Transverse colon (tissue), 3 donors: ENCODE measurements at regions not wholly inside any gene's neighbourhood (a gene's known extent, or its start where the extent isn't known, plus 50 kb on each side); places are given as distances from the start of the nearest gene placed in this dataset.

Experiments used
- EP300 ChIP-seq: sonication (generic); formaldehyde crosslinking; IDR thresholded peaks from one replicate; pipeline ENCODE4 v1.6.1; 2017; ENCODE audit warnings: antibody characterized with exemption, low read depth
- POLR2A ChIP-seq: fragments of 450-650 bp; IDR thresholded peaks from one replicate; pipeline ENCODE4 v1.6.1; 2016; ENCODE audit warnings: antibody characterized with exemption, mild to moderate bottlenecking, moderate library complexity
- TF ChIP-seq, protein P1 (sequence below), 5 experiments: fragments of 200-600 bp in 3 of 5; fragments of 450-650 bp in 2 of 5; sonication (generic) in 3 of 5; IDR thresholded peaks; 1 replicate in 2 of 5; 2 replicates in 3 of 5; pipeline ENCODE4 v1.5.1; 2016 to 2017; ENCODE audit warnings: antibody characterized with exemption in 5 of 5, inconsistent platforms in 3 of 5, mild to moderate bottlenecking in 2 of 5, moderate library complexity in 1 of 5

DNA sequence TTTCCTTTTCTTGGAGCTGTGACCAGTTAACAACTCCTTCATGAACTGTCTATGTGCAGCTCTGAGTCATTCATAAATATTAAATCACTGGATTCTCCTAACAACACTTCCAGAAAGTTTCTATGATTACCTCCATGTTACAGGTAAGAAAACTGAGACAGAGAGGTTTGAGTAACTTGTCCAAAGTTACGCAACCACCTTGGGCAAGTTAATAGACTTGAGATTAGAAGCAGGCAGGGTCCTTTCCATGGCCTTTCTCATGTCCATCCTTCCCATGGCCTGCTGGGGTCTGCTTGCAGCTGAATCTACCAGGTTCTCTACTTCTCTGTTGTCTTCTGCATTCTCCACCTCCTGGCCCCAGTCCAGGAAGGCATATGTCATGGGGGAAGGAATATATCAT, 648.8 kb upstream of the MKI67 start:
- TF ChIP-seq, protein P1, sequence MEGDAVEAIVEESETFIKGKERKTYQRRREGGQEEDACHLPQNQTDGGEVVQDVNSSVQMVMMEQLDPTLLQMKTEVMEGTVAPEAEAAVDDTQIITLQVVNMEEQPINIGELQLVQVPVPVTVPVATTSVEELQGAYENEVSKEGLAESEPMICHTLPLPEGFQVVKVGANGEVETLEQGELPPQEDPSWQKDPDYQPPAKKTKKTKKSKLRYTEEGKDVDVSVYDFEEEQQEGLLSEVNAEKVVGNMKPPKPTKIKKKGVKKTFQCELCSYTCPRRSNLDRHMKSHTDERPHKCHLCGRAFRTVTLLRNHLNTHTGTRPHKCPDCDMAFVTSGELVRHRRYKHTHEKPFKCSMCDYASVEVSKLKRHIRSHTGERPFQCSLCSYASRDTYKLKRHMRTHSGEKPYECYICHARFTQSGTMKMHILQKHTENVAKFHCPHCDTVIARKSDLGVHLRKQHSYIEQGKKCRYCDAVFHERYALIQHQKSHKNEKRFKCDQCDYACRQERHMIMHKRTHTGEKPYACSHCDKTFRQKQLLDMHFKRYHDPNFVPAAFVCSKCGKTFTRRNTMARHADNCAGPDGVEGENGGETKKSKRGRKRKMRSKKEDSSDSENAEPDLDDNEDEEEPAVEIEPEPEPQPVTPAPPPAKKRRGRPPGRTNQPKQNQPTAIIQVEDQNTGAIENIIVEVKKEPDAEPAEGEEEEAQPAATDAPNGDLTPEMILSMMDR (IDR thresholded peaks at IDR 0.05): no peak
- no peak for TF ChIP-seq EP300
- no peak for TF ChIP-seq POLR2A
